Heart right ventricle (tissue), 16 donors: ENCODE measurements at regions not wholly inside any gene's neighbourhood (a gene's known extent, or its start where the extent isn't known, plus 50 kb on each side); places are given as distances from the start of the nearest gene placed in this dataset.

Experiments
- ATAC-seq, 8 donors: fragments of 200-7000 bp; cut with Tn5 transposase; one replicate each; pipeline ENCODE4 v1.9.1; 2020; ENCODE audit warnings: mild to moderate bottlenecking in 8 of 8, moderate library complexity in 8 of 8, moderate number of reproducible peaks in 1 of 8
- DNase-seq, 2 donors: peaks; one replicate each; pipeline ENCODE4 v3.0.0-alpha.2; 2020
- H3K27ac ChIP-seq, 10 donors: fragments of 200-600 bp; sonication (generic) in 2 of 10; one replicate each; pipeline versions ENCODE4 v1.5.0 to v1.8.0; 2020 to 2022; ENCODE audit warnings: mild to moderate bottlenecking in 3 of 10
- H3K27me3 ChIP-seq, 7 donors: fragments of 200-600 bp; one replicate each; pipeline ENCODE4 v1.8.0; 2021 to 2022; ENCODE audit warnings: mild to moderate bottlenecking in 2 of 7
- H3K36me3 ChIP-seq, 9 donors: fragments of 200-600 bp; sonication (generic) in 1 of 9; one replicate each; pipeline versions ENCODE4 v1.5.0 to v1.8.0; 2020 to 2022; ENCODE audit warnings: mild to moderate bottlenecking in 2 of 9
- H3K4me1 ChIP-seq, 9 donors: fragments of 200-600 bp; sonication (generic) in 1 of 9; one replicate each; pipeline versions ENCODE4 v1.5.0 to v1.8.0; 2020 to 2022; ENCODE audit warnings: mild to moderate bottlenecking in 4 of 9
- H3K4me3 ChIP-seq, 10 donors: fragments of 200-600 bp; sonication (generic) in 2 of 10; one replicate each; pipeline versions ENCODE4 v1.5.0 to v1.8.0; 2020 to 2022; ENCODE audit warnings: mild to moderate bottlenecking in 7 of 10, moderate library complexity in 2 of 10
- H3K9me3 ChIP-seq, 11 donors: fragments of 200-600 bp in 10 of 11; sonication (generic) in 2 of 11; one replicate each; pipeline versions ENCODE4 v1.5.0 to v1.8.0; 2013 to 2022; ENCODE audit warnings: mild to moderate bottlenecking in 2 of 11, control low read depth in 1 of 11, moderate library complexity in 1 of 11
- WGBS, 2 donors: extraction: QIAGEN DNeasy Blood & Tissue Kit; methylation state at CpG; one replicate each; pipeline ENCODE4 v1.1.7; 2013; ENCODE audit warnings: inconsistent platforms in 1 of 2; 5-methylcytosine and 5-hydroxymethylcytosine counted together
- intact Hi-C, 10 donors: fragments of 100-400 bp; cut with DNase I; formaldehyde crosslinking; loops; one replicate each; pipeline versions ENCODE4 v1.11.1 to v1.14.2; 2022
- TF ChIP-seq, protein P1 (sequence below), 9 donors: fragments of 200-600 bp; sonication (generic) in 2 of 9; IDR thresholded peaks; one replicate each; pipeline versions ENCODE4 v1.5.0 to v1.8.0; 2021 to 2022; ENCODE audit warnings: antibody characterized with exemption in 9 of 9, mild to moderate bottlenecking in 5 of 9, moderate library complexity in 1 of 9
- donor health status: Arrhythmogenic right ventricular cardiomyopathy.
- donor health status: ischemic (EF 13 %, LVEDD 7.1; RV severe dilation, severe dysfunction).
- donor health status: healthy with polysubstance abuse.
- donor health status: DM: no; HTN: yes; CAD: no.
- donor health status: DM: no; HTN: no; CAD: no.
- donor health status: ischemic (EF 25% LVEDD 6.9; RV normal size, moderate dysfunction).
- donor health status: ischemic (EF 25% LVEDD 5.7; RV mildly dilated, moderate dysfunction).
- donor health status: healthy.
- donor health status: DM: yes; HTN: yes; CAD: no.
- donor health status: Ischemic cardiomyopathy.
- donor health status: ischemic (EF 35%, LVEDD 5.7; RV mildly dilated, moderate dysfunction).
- donor health status: nonischemic (EF 11% LVEDD 7.7; RV severe dilation, severe dysfunction).
- donor health status: DM: yes; HTN: yes; CAD: no.
- donor health status: PGD.
- donor health status: ischemic (EF 29% LVEDD 5.4; RV normal size, mild dysfunction).
- donor health status: nonischemic (EF 23%, LVEDD 6.1; RV moderate dilation, normal function).

DNA sequence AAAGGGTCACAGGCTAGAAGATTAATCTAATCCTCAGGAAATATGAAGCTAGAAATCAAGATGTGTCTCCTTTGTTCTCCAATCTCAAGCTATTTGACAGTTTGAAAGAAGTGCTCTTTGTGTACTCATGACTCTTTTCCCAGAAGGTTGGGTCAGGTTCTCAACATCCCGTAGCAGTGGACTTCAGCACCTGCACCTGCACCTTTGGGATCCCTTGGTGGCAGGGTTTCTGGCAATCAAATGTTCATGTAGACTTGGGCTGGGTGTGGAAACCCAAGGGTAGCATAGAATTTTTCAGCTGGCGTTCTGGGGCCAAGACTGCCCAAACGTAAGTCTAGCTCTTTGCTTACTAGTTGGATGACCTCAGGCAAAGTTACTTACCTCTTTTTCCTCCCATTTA, 134.4 kb downstream of the ADRA2A start:
- intact Hi-C loops = no loop called here
- WGBS, 2 donors = 77 to 80% methylated on average over 3 of the region's 3 CpGs

DNA sequence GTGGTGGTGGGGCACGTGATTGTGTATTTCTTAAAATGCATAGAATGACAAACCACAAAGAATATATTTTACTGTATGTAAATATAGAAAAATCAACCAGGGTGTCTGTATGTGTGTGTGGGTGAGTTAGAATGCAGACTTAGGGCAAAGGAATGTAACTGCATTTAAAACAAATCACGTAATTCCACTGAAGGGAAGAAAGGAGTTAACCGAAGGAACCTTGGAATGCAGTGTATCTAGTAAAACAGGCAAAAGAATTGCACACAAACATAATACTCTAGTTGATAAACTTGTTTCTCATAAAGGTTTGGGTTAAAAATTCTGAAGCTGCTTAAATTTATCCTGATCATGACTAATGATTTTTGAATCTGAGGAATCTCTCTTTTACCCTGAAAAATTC, 134.9 kb downstream of the ADRA2A start:
- intact Hi-C loops = no loop called here
- Histone ChIP-seq H3K27ac (no peak overlapping the region), H3K36me3 (no peaks in the 10 kb centered on the region), H3K9me3 (peaks cover 0 to 19% (median 0%) of the 10 kb centered on the region in 11 donors), H3K4me1 (no peaks in the 10 kb centered on the region), H3K27me3 (peaks cover 0 to 6% (median 0%) of the 10 kb centered on the region in 7 donors), H3K4me3 (no peak overlapping the region)
- 69 to 73% methylated on average over 3 of the region's 3 CpGs for WGBS, 2 donors
- ATAC-seq (no peak), DNase-seq (no peak)
- TF ChIP-seq, protein P1, sequence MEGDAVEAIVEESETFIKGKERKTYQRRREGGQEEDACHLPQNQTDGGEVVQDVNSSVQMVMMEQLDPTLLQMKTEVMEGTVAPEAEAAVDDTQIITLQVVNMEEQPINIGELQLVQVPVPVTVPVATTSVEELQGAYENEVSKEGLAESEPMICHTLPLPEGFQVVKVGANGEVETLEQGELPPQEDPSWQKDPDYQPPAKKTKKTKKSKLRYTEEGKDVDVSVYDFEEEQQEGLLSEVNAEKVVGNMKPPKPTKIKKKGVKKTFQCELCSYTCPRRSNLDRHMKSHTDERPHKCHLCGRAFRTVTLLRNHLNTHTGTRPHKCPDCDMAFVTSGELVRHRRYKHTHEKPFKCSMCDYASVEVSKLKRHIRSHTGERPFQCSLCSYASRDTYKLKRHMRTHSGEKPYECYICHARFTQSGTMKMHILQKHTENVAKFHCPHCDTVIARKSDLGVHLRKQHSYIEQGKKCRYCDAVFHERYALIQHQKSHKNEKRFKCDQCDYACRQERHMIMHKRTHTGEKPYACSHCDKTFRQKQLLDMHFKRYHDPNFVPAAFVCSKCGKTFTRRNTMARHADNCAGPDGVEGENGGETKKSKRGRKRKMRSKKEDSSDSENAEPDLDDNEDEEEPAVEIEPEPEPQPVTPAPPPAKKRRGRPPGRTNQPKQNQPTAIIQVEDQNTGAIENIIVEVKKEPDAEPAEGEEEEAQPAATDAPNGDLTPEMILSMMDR (IDR thresholded peaks at IDR 0.05) = no peak

More for the DNA sequence above, 134.4 kb downstream of the ADRA2A start:
- H3K27me3 ChIP-seq = peaks cover 0 to 7% (median 3%) of the 10 kb centered on the region in 7 donors
- no peaks in the 10 kb centered on the region for H3K36me3 ChIP-seq
- no peak overlapping the region for H3K4me3 ChIP-seq
- TF ChIP-seq, protein P1 (IDR thresholded peaks at IDR 0.05) = no peak
- DNase-seq (no peak), ATAC-seq (no peak)
- H3K9me3 ChIP-seq = peaks cover 0 to 19% (median 0%) of the 10 kb centered on the region in 11 donors
- H3K27ac ChIP-seq = no peak overlapping the region
- H3K4me1 ChIP-seq = no peaks in the 10 kb centered on the region

DNA sequence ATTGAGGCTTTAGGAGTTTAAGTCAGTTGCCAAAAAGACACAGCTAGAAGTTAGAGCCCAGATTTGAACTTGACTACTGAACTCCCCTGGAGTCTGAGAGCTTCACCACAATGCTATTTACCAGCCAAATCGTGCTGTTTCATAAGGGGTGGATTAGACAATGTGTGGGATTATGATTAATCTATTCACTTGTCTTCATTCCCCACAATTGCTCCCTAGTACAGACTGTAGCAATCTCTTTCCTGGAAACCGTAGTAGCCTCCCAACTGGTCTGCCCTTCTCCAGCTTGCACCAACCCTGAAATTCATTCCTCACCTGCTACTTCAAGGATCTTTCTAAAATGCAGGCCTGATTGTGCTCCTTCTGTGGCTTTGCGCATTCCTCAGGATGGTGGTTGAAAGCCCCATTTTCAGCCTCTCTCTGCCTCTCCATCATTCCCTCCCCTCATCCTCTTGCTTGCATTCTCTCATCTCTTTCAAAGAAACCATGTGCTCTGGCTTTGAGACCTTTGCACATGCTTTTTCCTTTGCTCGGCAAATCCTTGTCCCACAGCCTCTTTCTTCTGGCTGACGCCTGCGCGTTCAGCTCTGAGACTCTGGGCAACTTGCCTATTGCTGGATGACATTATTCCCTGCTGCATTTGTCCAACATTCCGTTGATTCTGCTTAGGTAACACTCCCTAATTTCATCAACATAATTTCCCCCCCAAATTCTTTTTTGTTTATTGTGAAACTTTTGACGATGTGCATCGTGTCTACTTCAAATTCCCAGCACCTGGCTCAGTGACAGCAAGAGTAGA, 145.1 kb downstream of the ADRA2A start:
- Histone ChIP-seq H3K27ac (no peak overlapping the region), H3K4me3 (no peak overlapping the region), H3K4me1 (no peaks in the 10 kb centered on the region), H3K36me3 (no peaks in the 10 kb centered on the region), H3K9me3 (peaks cover 0 to 6% (median 0%) of the 10 kb centered on the region in 11 donors), H3K27me3 (peaks cover 0 to 56% (median 12%) of the 10 kb centered on the region in 7 donors)
- DNase-seq = no peak
- ATAC-seq = no peak
- intact Hi-C loops = no loop called here
- 70 to 73% methylated on average over 10 of the region's 10 CpGs for WGBS, 2 donors
- TF ChIP-seq, protein P1 (IDR thresholded peaks at IDR 0.05) = no peak

DNA sequence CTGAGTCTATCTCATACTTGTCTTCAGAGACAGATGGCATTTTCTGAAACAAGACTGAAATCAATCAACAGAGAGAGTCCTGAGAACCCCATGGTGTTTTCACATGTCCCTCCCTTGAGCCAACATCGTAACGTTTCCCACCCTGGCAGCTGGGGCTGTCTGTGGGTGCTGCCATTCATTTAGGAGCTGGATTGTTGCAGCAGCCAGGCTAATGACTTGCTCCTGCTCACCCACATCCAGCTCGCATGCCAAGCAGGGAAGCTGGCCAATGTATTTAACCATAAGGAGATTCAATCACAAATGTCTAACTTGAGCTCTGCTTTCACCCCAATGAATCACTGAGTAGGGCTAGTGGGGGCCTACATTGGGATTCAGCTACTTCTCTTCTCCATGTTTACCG, 146.1 kb downstream of the ADRA2A start:
- Histone ChIP-seq H3K27ac (no peak overlapping the region), H3K4me1 (no peaks in the 10 kb centered on the region), H3K4me3 (no peak overlapping the region), H3K9me3 (peaks cover 0 to 6% (median 0%) of the 10 kb centered on the region in 11 donors), H3K27me3 (peaks cover 0 to 56% (median 12%) of the 10 kb centered on the region in 7 donors), H3K36me3 (no peaks in the 10 kb centered on the region)
- TF ChIP-seq, protein P1 (IDR thresholded peaks at IDR 0.05) = no peak
- ATAC-seq = no peak
- intact Hi-C loops = no loop called here
- WGBS, 2 donors = 71 to 78% methylated on average over 4 of the region's 4 CpGs
- DNase-seq = no peak
